Astrocyte of the spinal cord (primary cell): ENCODE measurements at regions not wholly inside any gene's neighbourhood (a gene's known extent, or its start where the extent isn't known, plus 50 kb on each side); places are given as distances from the start of the nearest gene placed in this dataset.
"Not testable (repeated sequence)": the region's sequence is repeated elsewhere in the genome, so short reads cannot be mapped to it uniquely, and the experiment has no call there.

ENCODE experiments used
- DNase-seq: peaks from one replicate; pipeline ENCODE4 v3.0.0; 2011; ENCODE audit warnings: low read depth, low spot score
- H3K4me3 ChIP-seq: 2 replicates; pipeline ENCODE4 v1.5.1; 2011; ENCODE audit warnings: low read depth, mild to moderate bottlenecking, low read length, moderate library complexity
- in situ Hi-C: cut with HindIII; loops from 2 replicates; pipeline ENCODE4 v1.10.0; 2017; ENCODE audit warnings: low sequenced_read_pairs
- TF ChIP-seq, protein P1 (sequence below): IDR thresholded peaks from 2 replicates; pipeline ENCODE4 v1.5.1; 2012; ENCODE audit warnings: low read depth, mild to moderate bottlenecking, low read length, inconsistent platforms

- TF ChIP-seq, protein P1, sequence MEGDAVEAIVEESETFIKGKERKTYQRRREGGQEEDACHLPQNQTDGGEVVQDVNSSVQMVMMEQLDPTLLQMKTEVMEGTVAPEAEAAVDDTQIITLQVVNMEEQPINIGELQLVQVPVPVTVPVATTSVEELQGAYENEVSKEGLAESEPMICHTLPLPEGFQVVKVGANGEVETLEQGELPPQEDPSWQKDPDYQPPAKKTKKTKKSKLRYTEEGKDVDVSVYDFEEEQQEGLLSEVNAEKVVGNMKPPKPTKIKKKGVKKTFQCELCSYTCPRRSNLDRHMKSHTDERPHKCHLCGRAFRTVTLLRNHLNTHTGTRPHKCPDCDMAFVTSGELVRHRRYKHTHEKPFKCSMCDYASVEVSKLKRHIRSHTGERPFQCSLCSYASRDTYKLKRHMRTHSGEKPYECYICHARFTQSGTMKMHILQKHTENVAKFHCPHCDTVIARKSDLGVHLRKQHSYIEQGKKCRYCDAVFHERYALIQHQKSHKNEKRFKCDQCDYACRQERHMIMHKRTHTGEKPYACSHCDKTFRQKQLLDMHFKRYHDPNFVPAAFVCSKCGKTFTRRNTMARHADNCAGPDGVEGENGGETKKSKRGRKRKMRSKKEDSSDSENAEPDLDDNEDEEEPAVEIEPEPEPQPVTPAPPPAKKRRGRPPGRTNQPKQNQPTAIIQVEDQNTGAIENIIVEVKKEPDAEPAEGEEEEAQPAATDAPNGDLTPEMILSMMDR: no peak
- in situ Hi-C loops: no loop called here
- no peak for DNase-seq
- no peak overlapping the region for H3K4me3 ChIP-seq
Measured at GRCh38 chr3:20974396-20974795, 776.6 kb downstream of the ZNF385D start.

DNA sequence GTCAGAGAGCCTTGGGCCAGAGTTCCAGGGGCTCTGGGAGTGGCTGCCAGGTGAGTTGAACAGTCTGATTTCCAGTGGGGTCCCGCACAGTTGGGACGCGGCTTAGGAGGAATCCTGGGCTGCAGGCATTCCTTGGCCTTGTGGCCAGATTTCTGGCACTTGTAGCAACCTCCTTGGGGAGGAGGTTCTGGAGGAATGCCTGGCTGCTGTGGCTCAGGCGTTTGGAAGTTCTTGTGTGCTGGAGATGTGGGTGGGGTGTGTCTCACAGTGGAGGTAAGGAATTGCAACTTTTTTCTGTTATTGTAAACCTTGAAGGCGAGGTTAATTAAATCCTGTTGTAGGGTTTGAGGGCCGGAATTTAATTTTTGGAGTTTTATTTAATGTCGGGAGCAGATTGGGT is 780.2 kb downstream of the ZNF385D start:
- in situ Hi-C loops, DNase-seq, H3K4me3 ChIP-seq: not testable (repeated sequence)

DNA sequence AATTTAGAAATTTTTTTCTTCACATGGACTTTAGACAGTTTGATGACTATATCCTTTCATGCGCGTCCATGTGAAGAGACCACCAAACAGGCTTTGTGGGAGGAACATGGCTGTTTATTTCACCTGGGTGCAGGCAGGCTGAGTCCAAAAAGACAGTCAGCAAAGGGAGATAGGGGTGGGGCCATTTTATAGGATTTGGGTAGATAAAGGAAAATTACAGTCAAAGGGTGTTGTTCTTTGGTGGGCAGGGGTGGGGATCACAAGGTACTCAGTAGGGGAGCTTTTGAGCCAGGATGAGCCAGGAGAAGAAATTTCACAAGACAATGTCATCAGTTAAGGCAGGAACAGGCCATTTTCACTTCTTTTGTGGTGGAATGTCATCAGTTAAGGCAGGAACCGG is 781.5 kb upstream of the SGO1 start:
- H3K4me3 ChIP-seq, DNase-seq, in situ Hi-C loops: not testable (repeated sequence)

DNA sequence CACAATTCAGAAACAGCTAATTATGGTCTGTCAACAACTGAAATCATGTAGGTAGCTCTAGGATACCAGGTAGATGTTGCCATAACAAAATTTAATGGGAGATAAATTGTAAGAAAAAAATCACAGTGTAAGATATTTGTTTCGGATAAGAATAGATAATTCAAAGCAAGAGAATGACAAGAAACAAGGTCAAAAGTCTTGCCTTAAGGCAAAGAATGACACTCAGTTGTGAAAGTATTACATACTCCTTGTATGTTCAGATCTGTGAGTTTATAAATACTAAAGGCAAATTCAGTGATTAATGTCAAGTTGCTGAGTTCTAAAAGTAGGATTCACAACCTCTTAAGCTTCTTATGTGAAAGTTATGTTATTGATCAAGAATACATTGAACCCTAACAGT is 772.2 kb upstream of the SGO1 start:
- TF ChIP-seq, protein P1: no peak
- DNase-seq: no peak
- in situ Hi-C loops: no loop called here
- H3K4me3 ChIP-seq: no peak overlapping the region

DNA sequence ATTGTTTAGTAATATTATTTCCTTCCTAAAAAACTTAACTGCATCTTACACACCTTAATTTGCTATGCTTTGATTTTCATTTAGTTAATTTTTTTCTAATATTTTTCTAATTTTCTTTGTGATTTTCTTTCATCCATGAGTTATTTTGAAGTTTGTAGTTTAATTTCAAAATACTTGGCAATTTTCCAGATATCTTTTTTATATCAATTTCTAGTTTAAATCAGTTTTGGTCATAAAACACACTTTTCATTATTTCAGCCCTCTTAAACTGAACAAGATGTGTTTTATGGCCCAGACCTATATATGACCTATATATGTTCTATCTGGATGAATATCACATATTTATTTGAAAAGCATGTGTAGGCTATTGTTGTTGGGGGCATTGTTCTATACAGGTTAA is 759.9 kb upstream of the SGO1 start:
- TF ChIP-seq, protein P1: no peak
- DNase-seq: no peak
- in situ Hi-C loops: no loop called here
- H3K4me3 ChIP-seq: no peak overlapping the region

DNA sequence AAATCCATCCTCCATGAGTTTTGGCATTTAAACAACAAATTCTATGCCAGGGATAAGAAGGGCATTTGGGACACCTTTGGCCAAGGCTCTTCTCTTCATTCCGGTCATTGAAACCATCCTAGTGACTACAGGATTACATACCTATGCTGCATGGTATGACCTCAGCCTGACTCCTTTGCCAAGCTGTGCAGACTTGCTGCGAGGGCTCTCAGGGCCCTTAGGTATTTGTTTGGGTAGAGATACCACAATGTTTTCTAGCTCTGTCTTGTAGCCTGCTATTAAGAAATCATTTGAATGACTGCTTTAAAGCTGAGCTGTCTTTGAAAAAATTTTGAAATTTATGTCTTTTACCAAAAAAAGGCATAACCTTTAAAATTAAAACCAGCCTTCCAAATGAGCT is 749.8 kb upstream of the SGO1 start:
- DNase-seq: no peak
- TF ChIP-seq, protein P1: no peak
- no peak overlapping the region for H3K4me3 ChIP-seq
- in situ Hi-C loops: no loop called here

DNA sequence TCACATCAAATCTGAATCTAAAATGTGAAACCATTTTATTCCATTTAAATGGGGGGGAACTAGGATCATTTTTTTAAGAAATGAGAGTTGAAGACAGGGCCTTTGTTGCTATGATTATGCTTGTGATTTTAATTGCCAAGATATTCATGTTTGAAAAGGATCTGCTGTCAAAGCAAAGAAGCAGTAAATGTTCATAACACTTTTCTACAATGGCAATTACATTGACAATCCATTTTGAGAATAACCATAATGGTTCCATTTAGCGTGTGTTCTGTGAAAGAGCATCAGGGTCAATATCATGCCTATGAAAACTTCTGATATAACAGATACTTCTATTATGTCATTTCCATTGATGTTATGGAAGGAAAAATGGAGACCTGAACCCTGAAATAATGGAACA is 745.8 kb upstream of the SGO1 start:
- TF ChIP-seq, protein P1: no peak
- H3K4me3 ChIP-seq: no peak overlapping the region
- in situ Hi-C loops: no loop called here
- DNase-seq: no peak

- DNase-seq: peak; percentile 15
- H3K4me3 ChIP-seq: no peak overlapping the region
- in situ Hi-C loops: no loop called here
- TF ChIP-seq, protein P1: peak; percentile 39
Measured at GRCh38 chr3:20930034-20930433, 744.0 kb upstream of the SGO1 start.
